BJ (cell line): ENCODE measurements at regions not wholly inside any gene's neighbourhood (a gene's known extent, or its start where the extent isn't known, plus 50 kb on each side); places are given as distances from the start of the nearest gene placed in this dataset.

Experiments
- CTCF ChIA-PET: fragments of 350-600 bp; formaldehyde crosslinking; extraction: SDS; loops from one replicate; lab custom pipeline; 2021; ENCODE audit warnings: antibody characterized with exemption, inconsistent platforms; lab: Yijun Ruan, JAX
- POLR2A ChIA-PET: fragments of 300-600 bp; sonication (Branson Sonifier 250); formaldehyde crosslinking; extraction: SDS; loops from one replicate; lab custom pipeline; 2021; ENCODE audit warnings: antibody characterized with exemption; lab: Charles Lee
- DNase-seq: peaks from one replicate; pipeline ENCODE4 v3.0.0-alpha.2; 2011; ENCODE audit warnings: low read depth
- H3K27me3 ChIP-seq: 2 replicates; pipeline ENCODE4 v1.6.0; 2011; ENCODE audit warnings: low read length; ENCODE audit not compliant: control insufficient read depth, insufficient read depth
- H3K36me3 ChIP-seq: 2 replicates; pipeline ENCODE4 v1.5.1; 2011; ENCODE audit warnings: low read length; ENCODE audit not compliant: control insufficient read depth, insufficient read depth
- H3K4me3 ChIP-seq: 2 replicates; pipeline ENCODE4 v1.5.1; 2011; ENCODE audit warnings: low read depth, mild to moderate bottlenecking, control low read depth, low read length
- CTCF ChIP-seq: IDR thresholded peaks from 2 replicates; pipeline ENCODE4 v1.5.1; 2011; ENCODE audit warnings: low read depth, mild to moderate bottlenecking, control low read depth, inconsistent platforms, low read length, moderate library complexity; ENCODE audit not compliant: insufficient read depth

- Histone ChIP-seq H3K4me3 (no peak overlapping the region), H3K27me3 (peaks cover 4% of the 10 kb centered on the region; the same call in 1 of the 2 replicates), H3K36me3 (no peaks in the 10 kb centered on the region)
- no peak for DNase-seq
- CTCF ChIA-PET = interaction anchor here (0.6 to 1.4 kb wide), 3 partner anchors 23 to 317 kb away, joined by 3 read pairs; no protein-coding TSS in a partner anchor
- POLR2A ChIA-PET = no interaction called here
- TF ChIP-seq CTCF = no peak
These were observed 214.4 kb downstream of the TBX5 start for GRCh38 chr12:114191581-114191980.

DNA sequence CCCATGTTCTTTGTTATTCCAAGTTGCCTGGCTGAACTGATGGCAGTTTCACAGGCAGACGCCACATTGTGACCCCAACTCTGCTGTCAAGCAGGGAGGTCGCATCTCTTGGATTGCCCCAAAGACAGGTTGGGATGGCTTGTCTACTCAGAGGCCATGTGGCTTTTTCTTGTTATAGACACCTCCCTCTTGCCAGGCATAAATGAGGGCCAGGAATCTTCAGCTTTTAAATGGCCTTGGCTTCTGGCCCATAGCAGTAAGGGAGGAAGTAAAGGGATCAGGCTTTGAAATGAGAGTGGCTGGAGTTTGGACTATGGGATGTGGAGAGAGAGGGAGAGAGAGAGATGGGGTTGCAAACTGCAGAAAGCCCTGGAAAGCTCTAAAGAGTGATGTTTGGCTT is 215.0 kb downstream of the TBX5 start:
- Histone ChIP-seq H3K27me3 (peaks cover 4% of the 10 kb centered on the region; the same call in 1 of the 2 replicates), H3K36me3 (no peaks in the 10 kb centered on the region), H3K4me3 (no peak overlapping the region)
- no peak for TF ChIP-seq CTCF
- ChIA-PET CTCF (interaction anchor here (0.6 to 1.4 kb wide), 3 partner anchors 23 to 317 kb away, joined by 3 read pairs; no protein-coding TSS in a partner anchor), POLR2A (no interaction called here)
- no peak for DNase-seq

DNA sequence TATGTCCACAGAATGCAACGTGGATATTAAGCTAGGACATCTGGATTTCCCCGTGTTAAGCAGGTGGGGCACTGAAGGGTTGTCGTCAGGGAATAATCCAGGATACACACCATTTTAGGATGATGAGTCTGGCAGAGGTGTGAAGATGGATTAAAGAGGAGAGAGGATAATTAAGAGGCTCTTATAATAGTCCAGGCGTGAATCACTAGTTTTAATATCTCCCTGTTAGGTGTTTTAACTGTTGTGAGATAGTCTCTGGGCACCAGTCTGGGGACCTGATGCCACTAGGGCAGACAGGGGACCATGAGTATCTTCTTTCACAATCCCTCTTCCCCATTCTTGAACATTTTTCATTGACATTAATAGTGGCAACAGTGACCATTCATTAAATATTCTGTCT is 216.7 kb downstream of the TBX5 start:
- no peak for TF ChIP-seq CTCF
- ChIA-PET POLR2A (no interaction called here), CTCF (no interaction called here)
- Histone ChIP-seq H3K27me3 (peaks cover 4% of the 10 kb centered on the region; the same call in 1 of the 2 replicates), H3K36me3 (no peaks in the 10 kb centered on the region), H3K4me3 (no peak overlapping the region)
- no peak for DNase-seq

DNA sequence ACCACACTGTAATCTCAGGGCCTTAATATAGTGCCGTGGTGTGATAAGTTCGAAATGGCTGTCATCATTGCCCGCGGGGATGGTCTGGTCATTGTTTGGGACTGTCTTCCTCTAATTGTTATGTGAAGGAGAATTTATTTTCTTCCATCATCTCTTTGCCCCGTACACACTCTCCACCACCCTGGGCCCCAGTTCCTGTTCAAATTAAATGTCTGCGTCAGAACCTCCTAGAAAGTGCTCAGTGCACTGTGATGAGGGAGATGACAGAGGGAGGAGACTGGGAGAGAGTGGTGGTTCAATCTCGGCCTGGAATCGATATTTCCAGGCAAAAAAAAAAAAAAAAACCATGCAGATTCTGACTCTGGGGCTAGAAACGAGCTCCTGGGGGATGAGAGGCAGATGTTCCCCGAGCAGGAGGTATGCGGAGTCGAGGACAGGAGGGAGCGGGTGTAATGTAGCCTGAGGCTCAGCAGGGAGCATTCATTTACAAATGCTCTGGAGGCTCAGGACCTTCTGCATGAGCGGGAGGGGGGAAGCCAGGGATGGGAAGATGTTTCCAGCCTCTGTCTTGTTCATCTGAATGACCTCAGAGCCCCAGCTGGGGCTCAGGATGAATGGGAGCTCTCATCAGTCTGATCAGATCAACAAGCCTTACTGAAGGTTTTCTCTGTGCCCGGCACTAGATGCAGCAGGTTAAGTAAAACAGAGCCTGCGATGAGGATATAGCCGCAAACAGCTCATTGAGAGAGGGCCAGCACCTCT is 219.5 kb downstream of the TBX5 start:
- CTCF ChIA-PET = no interaction called here
- peaks cover 5% of the 10 kb centered on the region; the same call in 1 of the 2 replicates for H3K27me3 ChIP-seq
- no peak for TF ChIP-seq CTCF

DNA sequence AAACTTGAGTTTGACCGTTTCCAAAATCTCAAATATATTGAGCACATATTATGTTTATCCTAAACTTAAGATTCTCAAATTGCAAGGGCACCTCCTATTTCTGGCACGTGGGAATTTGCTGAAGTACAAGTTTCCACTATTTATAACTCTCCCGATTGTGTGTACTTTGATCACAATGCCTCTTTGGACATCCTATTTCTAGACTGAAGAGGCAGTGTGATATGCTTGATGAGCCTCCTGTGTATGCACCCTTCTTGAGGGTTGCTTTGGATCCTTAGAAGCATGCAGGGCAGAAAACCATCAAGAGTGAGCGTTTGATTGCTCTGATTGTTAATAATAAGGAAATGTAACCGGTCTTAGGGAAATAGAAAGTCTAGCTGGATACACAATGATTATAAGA is 218.9 kb upstream of the RBM19 start:
- ChIA-PET CTCF (no interaction called here), POLR2A (no interaction called here)
- no peak overlapping the region for H3K4me3 ChIP-seq
- peaks cover 4% of the 10 kb centered on the region; the same call in 1 of the 2 replicates for H3K27me3 ChIP-seq
- DNase-seq = no peak
- no peak for TF ChIP-seq CTCF
- H3K36me3 ChIP-seq = no peaks in the 10 kb centered on the region

More for the DNA sequence above, 219.5 kb downstream of the TBX5 start:
- POLR2A ChIA-PET = no interaction called here
- no peak for DNase-seq
- H3K4me3 ChIP-seq = no peak overlapping the region
- no peaks in the 10 kb centered on the region for H3K36me3 ChIP-seq
